HepG2 (cell line): ENCODE measurements at regions not wholly inside any gene's neighbourhood (a gene's known extent, or its start where the extent isn't known, plus 50 kb on each side); places are given as distances from the start of the nearest gene placed in this dataset.

Experiments used
- ATAC-seq: fragments of 200-7000 bp; cut with Tn5 transposase; 3 replicates; pipeline ENCODE4 v1.9.1; 2020; ENCODE audit warnings: mild to moderate bottlenecking, moderate library complexity
- BruUV-seq: library from RNA; stranded (reverse); fragments of 400-500 nt; replicated peaks from 2 replicates; lab custom pipeline; 2021; lab: Mats Ljungman, UMichigan
- CTCF ChIA-PET: fragments of 300-600 bp; formaldehyde crosslinking; extraction: SDS; loops from one replicate; lab custom pipeline; 2021; ENCODE audit warnings: low total read pairs, inconsistent platforms, low intra/inter-chr PET ratio; lab: Yijun Ruan, JAX
- POLR2A ChIA-PET: fragments of 350-600 bp; sonication (Branson Sonifier 250); formaldehyde crosslinking; loops from one replicate; lab custom pipeline; 2020; ENCODE audit warnings: antibody characterized with exemption, inconsistent platforms; lab: Yijun Ruan, JAX
- DNase-seq: peaks from one replicate; pipeline ENCODE4 v3.0.0-alpha.2; 2015; ENCODE audit warnings: low spot score
- FAIRE-seq: peaks from 3 replicates; lab custom pipeline; 2011; peaks lifted over from hg19 to GRCh38; lab: Jason Lieb, UNC
- H2AFZ ChIP-seq: one replicate; pipeline ENCODE4 v1.6.1; 2011; ENCODE audit warnings: low read length, inconsistent platforms
- H3K27ac ChIP-seq: fragments of 300-600 bp; 3 replicates; pipeline ENCODE4 v1.8.0; 2011; ENCODE audit warnings: mixed run types, mild to moderate bottlenecking, mixed read lengths, low read length, inconsistent platforms; ENCODE audit not compliant: insufficient read depth; ENCODE audit errors: extremely low read length
- H3K27me3 ChIP-seq, 2 experiments: fragments of 200-600 bp in 1 of 2; 2 replicates in 1 of 2; 3 replicates in 1 of 2; pipeline versions ENCODE4 v1.6.0 to v1.8.0; 2011; ENCODE audit warnings: low read length in 2 of 2, mild to moderate bottlenecking in 2 of 2, moderate library complexity in 2 of 2, inconsistent platforms in 1 of 2; ENCODE audit not compliant: insufficient read depth in 2 of 2, control insufficient read depth in 1 of 2
- H3K36me3 ChIP-seq, 2 experiments: fragments of 200-600 bp in 1 of 2; replicated peaks in 1 of 2; 2 replicates in 1 of 2; 3 replicates in 1 of 2; pipeline versions ENCODE4 v1.5.1 to v1.8.0; 2011; ENCODE audit warnings: low read length in 2 of 2, inconsistent platforms in 1 of 2; ENCODE audit not compliant: insufficient read depth in 2 of 2, control insufficient read depth in 1 of 2
- H3K4me1 ChIP-seq: 2 replicates; pipeline ENCODE4 v1.5.1; 2012; ENCODE audit warnings: low read length, inconsistent platforms; ENCODE audit not compliant: insufficient read depth
- H3K4me2 ChIP-seq: 2 replicates; pipeline ENCODE4 v1.6.0; 2011; ENCODE audit warnings: low read depth, low read length, inconsistent platforms
- H3K4me3 ChIP-seq, 3 experiments: fragments of 200-600 bp in 1 of 3; sonication (generic), shearing (Covaris generic) in 1 of 3; replicated peaks in 1 of 3; 2 replicates each; pipeline ENCODE4 v1.5.1; 2011 to 2016; ENCODE audit warnings: low read length in 3 of 3, inconsistent platforms in 2 of 3, low read depth in 2 of 3, mild to moderate bottlenecking in 2 of 3, control low read depth in 1 of 3, mixed read lengths in 1 of 3; ENCODE audit not compliant: insufficient read depth in 1 of 3
- H3K79me2 ChIP-seq: one replicate; pipeline ENCODE4 v1.6.1; 2011; ENCODE audit warnings: low read length, inconsistent platforms; ENCODE audit not compliant: insufficient read depth
- H3K9ac ChIP-seq: 2 replicates; pipeline ENCODE4 v1.6.0; 2011; ENCODE audit warnings: mild to moderate bottlenecking, low read depth, low read length, inconsistent platforms; ENCODE audit not compliant: insufficient read depth
- H3K9me3 ChIP-seq: 2 replicates; pipeline ENCODE4 v1.5.1; 2012; ENCODE audit warnings: mild to moderate bottlenecking, low read length
- H4K20me1 ChIP-seq: 2 replicates; pipeline ENCODE4 v1.6.0; 2011; ENCODE audit warnings: inconsistent platforms, mild to moderate bottlenecking, low read length, moderate library complexity; ENCODE audit not compliant: insufficient read depth
- ADNP ChIP-seq: sonication (generic); formaldehyde crosslinking; IDR thresholded peaks from 2 replicates; pipeline ENCODE4 v1.4.0; 2020; ENCODE audit warnings: missing genetic modification reagents
- CAMTA2 ChIP-seq: sonication (generic); formaldehyde crosslinking; IDR thresholded peaks from 2 replicates; pipeline ENCODE4 v1.4.0; 2020; ENCODE audit warnings: mild to moderate bottlenecking, missing genetic modification reagents, borderline replicate concordance
- CBFB ChIP-seq: sonication (generic); formaldehyde crosslinking; IDR thresholded peaks from 2 replicates; pipeline ENCODE4 v1.4.0; 2020; ENCODE audit warnings: missing genetic modification reagents
- FOSL2 ChIP-seq: sonication (generic); formaldehyde crosslinking; IDR thresholded peaks from 2 replicates; pipeline ENCODE4 v1.4.0; 2020; ENCODE audit warnings: missing genetic modification reagents
- GZF1 ChIP-seq: sonication (generic); formaldehyde crosslinking; IDR thresholded peaks from 2 replicates; pipeline ENCODE4 v1.5.1; 2020; ENCODE audit warnings: mild to moderate bottlenecking, missing genetic modification reagents
- HMG20A ChIP-seq: IDR thresholded peaks from 2 replicates; pipeline ENCODE4 v1.6.1; 2016; ENCODE audit warnings: borderline replicate concordance
- PCBP2 ChIP-seq: fragments of 200-400 bp; formaldehyde crosslinking; optimal IDR thresholded peaks from 2 replicates; pipeline ENCODE3; 2018; ENCODE audit warnings: low read length, low read depth; ENCODE audit not compliant: poor library complexity, severe bottlenecking
- PHF8 ChIP-seq: sonication (generic); formaldehyde crosslinking; IDR thresholded peaks from 2 replicates; pipeline ENCODE4 v1.5.0; 2020; ENCODE audit warnings: missing genetic modification reagents
- PTBP1 ChIP-seq: fragments of 200-400 bp; formaldehyde crosslinking; IDR thresholded peaks from 2 replicates; pipeline ENCODE4 v1.6.1; 2018; ENCODE audit warnings: low read length, low read depth; ENCODE audit not compliant: poor library complexity, severe bottlenecking
- SMARCC2 ChIP-seq: fragments of 450-650 bp; IDR thresholded peaks from 2 replicates; pipeline ENCODE4 v1.6.1; 2017; ENCODE audit warnings: antibody characterized with exemption, mild to moderate bottlenecking
- TRIM24 ChIP-seq: sonication (generic); formaldehyde crosslinking; IDR thresholded peaks from 2 replicates; pipeline ENCODE4 v1.8.0; 2022; ENCODE audit warnings: mild to moderate bottlenecking, missing genetic modification reagents
- ZNF33B ChIP-seq: sonication (generic); formaldehyde crosslinking; IDR thresholded peaks from 2 replicates; pipeline ENCODE4 v1.5.1; 2020; ENCODE audit warnings: mild to moderate bottlenecking, missing genetic modification reagents
- ZNF629 ChIP-seq: sonication (generic); formaldehyde crosslinking; conservative IDR thresholded peaks from 2 replicates; pipeline ENCODE4 v1.5.0; 2020; ENCODE audit warnings: missing genetic modification reagents
- ZNF670 ChIP-seq: sonication (generic); formaldehyde crosslinking; IDR thresholded peaks from 2 replicates; pipeline ENCODE4 v1.8.0; 2022; ENCODE audit warnings: mild to moderate bottlenecking, missing genetic modification reagents, borderline replicate concordance
- WGBS: methylation state at CpG from one replicate; pipeline ENCODE4 v1.1.6; 2017; ENCODE audit warnings: low lambda C conversion rate; 5-methylcytosine and 5-hydroxymethylcytosine counted together
- in situ Hi-C: cut with HindIII; loops from 2 replicates; pipeline ENCODE4 v1.10.0; 2017; ENCODE audit warnings: low pct_unique_long_range_greater_than_20kb; ENCODE audit not compliant: extremely low pct_ligation_motif_present
- intact Hi-C: fragments of 100-400 bp; cut with micrococcal nuclease; formaldehyde crosslinking; loops from one replicate; pipeline ENCODE4 v1.10.0; 2022; ENCODE audit not compliant: unreplicated experiment
- TF ChIP-seq, protein P1 (sequence below): sonication (generic); formaldehyde crosslinking; IDR thresholded peaks from 2 replicates; pipeline ENCODE4 v1.9.0; 2022; ENCODE audit warnings: missing genetic modification reagents, mild to moderate bottlenecking, borderline replicate concordance
- TF ChIP-seq, protein P2 (sequence below): sonication (generic); formaldehyde crosslinking; IDR thresholded peaks from 2 replicates; pipeline ENCODE4 v1.9.0; 2021; ENCODE audit warnings: mild to moderate bottlenecking, missing genetic modification reagents

DNA sequence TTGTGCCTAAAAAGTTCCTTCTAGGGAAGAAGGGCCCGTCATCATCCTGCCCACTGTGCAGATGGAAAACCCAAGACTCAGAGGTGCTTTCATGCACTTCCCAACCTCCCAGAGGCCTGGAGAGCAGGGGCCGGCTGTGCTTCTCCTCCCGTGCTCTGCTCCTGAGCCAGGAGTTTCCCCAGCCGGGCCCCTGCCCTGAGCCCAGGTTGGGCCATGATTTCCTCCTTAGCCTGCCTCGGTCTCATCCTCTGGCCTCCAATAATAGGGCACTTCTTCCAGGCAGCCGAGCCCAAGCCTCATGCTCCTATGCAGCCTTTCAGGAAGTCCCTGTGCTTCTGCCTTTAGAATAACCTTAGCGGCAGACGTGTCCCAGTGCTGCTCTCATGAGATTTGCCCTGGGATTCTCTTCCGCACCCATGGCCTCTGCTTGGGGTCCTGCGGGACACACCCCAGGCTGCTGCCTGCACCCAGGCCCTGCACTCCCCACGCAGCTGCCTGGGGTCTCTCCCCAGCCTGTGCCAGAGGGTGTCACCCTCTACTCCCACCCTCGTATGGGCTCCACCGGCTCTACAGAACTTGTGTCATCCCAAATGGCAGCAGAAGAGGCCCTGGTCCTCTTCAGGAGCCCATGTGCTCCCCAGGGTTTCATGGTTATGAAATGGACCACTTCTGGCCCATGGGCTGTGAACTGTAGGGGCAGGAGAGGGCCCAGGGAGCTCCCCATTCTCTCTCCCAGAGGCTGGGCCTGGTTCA, 359.3 kb downstream of the ADGRD1 start (continued):
- no peak for TF ChIP-seq PTBP1
- no peak for TF ChIP-seq HMG20A (CRISPR knock-in tag)
- no peak for TF ChIP-seq FOSL2
- no peak for TF ChIP-seq ZNF629 (CRISPR knock-in tag)

DNA sequence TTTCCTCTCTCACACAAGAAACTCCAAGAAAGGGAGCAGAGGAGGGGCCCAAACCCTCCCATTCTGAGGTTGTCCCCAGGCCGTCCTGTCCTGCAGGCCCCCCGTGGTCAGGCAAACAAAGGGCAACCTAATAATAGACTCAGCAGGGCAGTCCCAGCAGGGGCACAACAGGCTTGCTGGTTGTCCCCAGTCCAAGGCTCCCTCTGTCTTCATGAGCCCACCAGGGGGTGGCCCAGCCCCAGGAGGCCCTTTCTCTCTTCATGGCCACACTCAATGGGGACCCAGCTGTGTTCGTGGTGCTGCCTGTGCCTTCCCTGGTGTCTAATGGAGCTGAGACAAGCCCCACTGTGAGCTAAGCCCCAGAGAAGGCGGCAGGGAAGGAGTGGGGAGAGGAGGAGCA, 359.9 kb downstream of the ADGRD1 start:
- 0% methylated on average over 2 of the region's 4 CpGs for WGBS
- Histone ChIP-seq H3K4me1 (no peaks in the 10 kb centered on the region), H4K20me1 (peaks cover 2% of the 10 kb centered on the region; the same call in 1 of the 2 replicates), H3K9ac (no peak overlapping the region), H3K9me3 (peaks cover 15% of the 10 kb centered on the region), H3K27me3 (peaks cover 0 to 5% of the 10 kb centered on the region in 2 experiments; a peak in 1 of 5 replicates), H3K79me2 (no peaks in the 10 kb centered on the region), H3K27ac (no peak overlapping the region), H2AFZ (no peak overlapping the region), H3K4me3 (no peak overlapping the region), H3K4me2 (no peak overlapping the region), H3K36me3 (no peaks in the 10 kb centered on the region)
- ChIA-PET POLR2A (no interaction called here), CTCF (no interaction called here)
- in situ Hi-C loops (no loop called here), intact Hi-C loops (no loop called here)
- FAIRE-seq (no peak), ATAC-seq (no peak), DNase-seq (no peak)
- no TSS peak for BruUV-seq
- TF ChIP-seq CAMTA2 (CRISPR knock-in tag): no peak
- TF ChIP-seq ZNF670: no peak
- no peak for TF ChIP-seq PCBP2
- TF ChIP-seq TRIM24 (CRISPR knock-in tag): no peak
- TF ChIP-seq SMARCC2: no peak
- no peak for TF ChIP-seq ZNF33B (CRISPR knock-in tag)
- TF ChIP-seq, protein P1, sequence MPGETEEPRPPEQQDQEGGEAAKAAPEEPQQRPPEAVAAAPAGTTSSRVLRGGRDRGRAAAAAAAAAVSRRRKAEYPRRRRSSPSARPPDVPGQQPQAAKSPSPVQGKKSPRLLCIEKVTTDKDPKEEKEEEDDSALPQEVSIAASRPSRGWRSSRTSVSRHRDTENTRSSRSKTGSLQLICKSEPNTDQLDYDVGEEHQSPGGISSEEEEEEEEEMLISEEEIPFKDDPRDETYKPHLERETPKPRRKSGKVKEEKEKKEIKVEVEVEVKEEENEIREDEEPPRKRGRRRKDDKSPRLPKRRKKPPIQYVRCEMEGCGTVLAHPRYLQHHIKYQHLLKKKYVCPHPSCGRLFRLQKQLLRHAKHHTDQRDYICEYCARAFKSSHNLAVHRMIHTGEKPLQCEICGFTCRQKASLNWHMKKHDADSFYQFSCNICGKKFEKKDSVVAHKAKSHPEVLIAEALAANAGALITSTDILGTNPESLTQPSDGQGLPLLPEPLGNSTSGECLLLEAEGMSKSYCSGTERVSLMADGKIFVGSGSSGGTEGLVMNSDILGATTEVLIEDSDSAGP (CRISPR knock-in tag): no peak
- TF ChIP-seq PHF8 (CRISPR knock-in tag): no peak
- TF ChIP-seq CBFB (CRISPR knock-in tag): no peak
- TF ChIP-seq ADNP: no peak
- no peak for TF ChIP-seq GZF1 (CRISPR knock-in tag)
- TF ChIP-seq, protein P2, sequence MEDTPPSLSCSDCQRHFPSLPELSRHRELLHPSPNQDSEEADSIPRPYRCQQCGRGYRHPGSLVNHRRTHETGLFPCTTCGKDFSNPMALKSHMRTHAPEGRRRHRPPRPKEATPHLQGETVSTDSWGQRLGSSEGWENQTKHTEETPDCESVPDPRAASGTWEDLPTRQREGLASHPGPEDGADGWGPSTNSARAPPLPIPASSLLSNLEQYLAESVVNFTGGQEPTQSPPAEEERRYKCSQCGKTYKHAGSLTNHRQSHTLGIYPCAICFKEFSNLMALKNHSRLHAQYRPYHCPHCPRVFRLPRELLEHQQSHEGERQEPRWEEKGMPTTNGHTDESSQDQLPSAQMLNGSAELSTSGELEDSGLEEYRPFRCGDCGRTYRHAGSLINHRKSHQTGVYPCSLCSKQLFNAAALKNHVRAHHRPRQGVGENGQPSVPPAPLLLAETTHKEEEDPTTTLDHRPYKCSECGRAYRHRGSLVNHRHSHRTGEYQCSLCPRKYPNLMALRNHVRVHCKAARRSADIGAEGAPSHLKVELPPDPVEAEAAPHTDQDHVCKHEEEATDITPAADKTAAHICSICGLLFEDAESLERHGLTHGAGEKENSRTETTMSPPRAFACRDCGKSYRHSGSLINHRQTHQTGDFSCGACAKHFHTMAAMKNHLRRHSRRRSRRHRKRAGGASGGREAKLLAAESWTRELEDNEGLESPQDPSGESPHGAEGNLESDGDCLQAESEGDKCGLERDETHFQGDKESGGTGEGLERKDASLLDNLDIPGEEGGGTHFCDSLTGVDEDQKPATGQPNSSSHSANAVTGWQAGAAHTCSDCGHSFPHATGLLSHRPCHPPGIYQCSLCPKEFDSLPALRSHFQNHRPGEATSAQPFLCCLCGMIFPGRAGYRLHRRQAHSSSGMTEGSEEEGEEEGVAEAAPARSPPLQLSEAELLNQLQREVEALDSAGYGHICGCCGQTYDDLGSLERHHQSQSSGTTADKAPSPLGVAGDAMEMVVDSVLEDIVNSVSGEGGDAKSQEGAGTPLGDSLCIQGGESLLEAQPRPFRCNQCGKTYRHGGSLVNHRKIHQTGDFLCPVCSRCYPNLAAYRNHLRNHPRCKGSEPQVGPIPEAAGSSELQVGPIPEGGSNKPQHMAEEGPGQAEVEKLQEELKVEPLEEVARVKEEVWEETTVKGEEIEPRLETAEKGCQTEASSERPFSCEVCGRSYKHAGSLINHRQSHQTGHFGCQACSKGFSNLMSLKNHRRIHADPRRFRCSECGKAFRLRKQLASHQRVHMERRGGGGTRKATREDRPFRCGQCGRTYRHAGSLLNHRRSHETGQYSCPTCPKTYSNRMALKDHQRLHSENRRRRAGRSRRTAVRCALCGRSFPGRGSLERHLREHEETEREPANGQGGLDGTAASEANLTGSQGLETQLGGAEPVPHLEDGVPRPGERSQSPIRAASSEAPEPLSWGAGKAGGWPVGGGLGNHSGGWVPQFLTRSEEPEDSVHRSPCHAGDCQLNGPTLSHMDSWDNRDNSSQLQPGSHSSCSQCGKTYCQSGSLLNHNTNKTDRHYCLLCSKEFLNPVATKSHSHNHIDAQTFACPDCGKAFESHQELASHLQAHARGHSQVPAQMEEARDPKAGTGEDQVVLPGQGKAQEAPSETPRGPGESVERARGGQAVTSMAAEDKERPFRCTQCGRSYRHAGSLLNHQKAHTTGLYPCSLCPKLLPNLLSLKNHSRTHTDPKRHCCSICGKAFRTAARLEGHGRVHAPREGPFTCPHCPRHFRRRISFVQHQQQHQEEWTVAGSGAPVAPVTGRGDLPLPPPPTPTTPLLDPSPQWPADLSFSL (CRISPR knock-in tag): no peak
